IMR-90 (cell line): ENCODE measurements at regions not wholly inside any gene's neighbourhood (a gene's known extent, or its start where the extent isn't known, plus 50 kb on each side); places are given as distances from the start of the nearest gene placed in this dataset.

ENCODE experiments used
- ATAC-seq: fragments of 200-7000 bp; cut with Tn5 transposase; 2 replicates; pipeline ENCODE4 v1.9.1; 2020; ENCODE audit warnings: low read depth, mild to moderate bottlenecking, moderate library complexity
- BruUV-seq: library from RNA; stranded (reverse); fragments of 400-500 nt; replicated peaks from 2 replicates; lab custom pipeline; 2021; lab: Mats Ljungman, UMichigan
- CTCF ChIA-PET: fragments of 300-600 bp; formaldehyde crosslinking; extraction: SDS; loops from one replicate; lab custom pipeline; 2021; ENCODE audit warnings: antibody characterized with exemption; lab: Yijun Ruan, JAX
- POLR2A ChIA-PET: fragments of 300-600 bp; sonication (Branson Sonifier 250); formaldehyde crosslinking; loops from one replicate; lab custom pipeline; 2022; ENCODE audit warnings: antibody characterized with exemption; ENCODE audit not compliant: unreplicated experiment; lab: Charles Lee
- DNase-seq: peaks from one replicate; pipeline ENCODE4 v3.0.0; 2013
- H2AFZ ChIP-seq: replicated peaks from 2 replicates; pipeline ENCODE3; 2013; ENCODE audit warnings: low read length, mild to moderate bottlenecking; ENCODE audit not compliant: poor library complexity
- H2AK5ac ChIP-seq: 2 replicates; pipeline ENCODE4 v1.6.1; 2013; ENCODE audit warnings: low read depth, low read length, inconsistent platforms
- H2AK9ac ChIP-seq: replicated peaks from 2 replicates; pipeline ENCODE3; 2013; ENCODE audit warnings: mild to moderate bottlenecking, low read depth, low read length, moderate library complexity; ENCODE audit not compliant: poor library complexity
- H2BK120ac ChIP-seq: 2 replicates; pipeline ENCODE4 v1.6.1; 2013; ENCODE audit warnings: low read depth, low read length, inconsistent platforms
- H2BK15ac ChIP-seq: 3 replicates; pipeline ENCODE4 v1.6.1; 2013; ENCODE audit warnings: low read depth, low read length, inconsistent platforms
- H2BK20ac ChIP-seq: 2 replicates; pipeline ENCODE4 v1.6.1; 2013; ENCODE audit warnings: low read depth, mild to moderate bottlenecking, inconsistent platforms, low read length, moderate library complexity
- H2BK5ac ChIP-seq: 2 replicates; pipeline ENCODE4 v1.6.1; 2013; ENCODE audit warnings: mild to moderate bottlenecking, low read depth, low read length, inconsistent platforms; ENCODE audit not compliant: poor library complexity, severe bottlenecking
- H3K14ac ChIP-seq: replicated peaks from 2 replicates; pipeline ENCODE4 v1.6.1; 2013; ENCODE audit warnings: low read depth, low read length, inconsistent platforms
- H3K18ac ChIP-seq: 2 replicates; pipeline ENCODE4 v1.6.1; 2013; ENCODE audit warnings: low read depth, low read length, control low read depth
- H3K23ac ChIP-seq: 2 replicates; pipeline ENCODE4 v1.6.1; 2013; ENCODE audit warnings: low read depth, low read length, inconsistent platforms
- H3K27ac ChIP-seq: 2 replicates; pipeline ENCODE4 v1.5.1; 2013; ENCODE audit warnings: mild to moderate bottlenecking, control low read depth, low read length; ENCODE audit not compliant: insufficient read depth
- H3K27me3 ChIP-seq: 2 replicates; pipeline ENCODE4 v1.6.1; 2013; ENCODE audit warnings: low read length; ENCODE audit not compliant: control insufficient read depth, insufficient read depth
- H3K36me3 ChIP-seq: 2 replicates; pipeline ENCODE4 v1.6.1; 2013; ENCODE audit warnings: low read length, mixed read lengths; ENCODE audit not compliant: control insufficient read depth, insufficient read depth
- H3K4ac ChIP-seq: 2 replicates; pipeline ENCODE4 v1.6.1; 2013; ENCODE audit warnings: low read depth, low read length, inconsistent platforms
- H3K4me1 ChIP-seq: 2 replicates; pipeline ENCODE4 v1.6.1; 2013; ENCODE audit warnings: low read length, mixed read lengths; ENCODE audit not compliant: control insufficient read depth, insufficient read depth
- H3K4me2 ChIP-seq: 2 replicates; pipeline ENCODE4 v1.6.1; 2013; ENCODE audit warnings: low read depth, mild to moderate bottlenecking, control low read depth, low read length, moderate library complexity
- H3K4me3 ChIP-seq: 2 replicates; pipeline ENCODE4 v1.5.1; 2013; ENCODE audit warnings: low read depth, mild to moderate bottlenecking, control low read depth, low read length, moderate library complexity; ENCODE audit not compliant: insufficient read depth
- H3K56ac ChIP-seq: 2 replicates; pipeline ENCODE4 v1.6.1; 2013; ENCODE audit warnings: low read length, inconsistent platforms; ENCODE audit not compliant: insufficient read depth; ENCODE audit errors: extremely low read depth
- H3K79me1 ChIP-seq, 2 experiments: 2 replicates each; pipeline ENCODE4 v1.6.1; 2013; ENCODE audit warnings: low read length in 2 of 2, inconsistent platforms in 1 of 2, low read depth in 1 of 2
- H3K9ac ChIP-seq: 2 replicates; pipeline ENCODE4 v1.6.1; 2013; ENCODE audit warnings: low read depth, low read length, control low read depth
- H3K9me1 ChIP-seq: 2 replicates; pipeline ENCODE4 v1.6.1; 2013; ENCODE audit warnings: low read length, inconsistent platforms; ENCODE audit not compliant: insufficient read depth
- H3K9me3 ChIP-seq: 2 replicates; pipeline ENCODE4 v1.6.1; 2013; ENCODE audit warnings: low read length; ENCODE audit not compliant: control insufficient read depth, insufficient read depth
- H4K20me1 ChIP-seq: 2 replicates; pipeline ENCODE4 v1.6.1; 2013; ENCODE audit warnings: low read length, inconsistent platforms; ENCODE audit not compliant: insufficient read depth
- H4K5ac ChIP-seq: 2 replicates; pipeline ENCODE4 v1.6.1; 2013; ENCODE audit warnings: mild to moderate bottlenecking, low read depth, low read length, control low read depth
- H4K8ac ChIP-seq, 2 experiments: 2 replicates each; pipeline ENCODE4 v1.6.1; 2013; ENCODE audit warnings: low read depth in 2 of 2, low read length in 2 of 2, control low read depth in 1 of 2, inconsistent platforms in 1 of 2
- H4K91ac ChIP-seq: 2 replicates; pipeline ENCODE4 v1.6.1; 2013; ENCODE audit warnings: low read depth, low read length, inconsistent platforms; ENCODE audit not compliant: insufficient read depth
- CEBPB ChIP-seq: IDR thresholded peaks from 2 replicates; pipeline ENCODE4 v1.6.1; 2012; ENCODE audit warnings: low read depth, low read length, improper control_type of control experiment
- FOS ChIP-seq: fragments of 150-350 bp; IDR thresholded peaks from 2 replicates; pipeline ENCODE4 v1.6.1; 2016; ENCODE audit warnings: low read depth, low read length
- MXI1 ChIP-seq: IDR thresholded peaks from 2 replicates; pipeline ENCODE4 v1.6.1; 2012; ENCODE audit warnings: low read depth, mild to moderate bottlenecking, low read length, moderate library complexity, borderline replicate concordance
- POLR2A ChIP-seq: IDR thresholded peaks from 2 replicates; pipeline ENCODE4 v1.6.1; 2012; ENCODE audit warnings: mild to moderate bottlenecking, low read depth, low read length
- RFX5 ChIP-seq: IDR thresholded peaks from 2 replicates; pipeline ENCODE4 v1.8.0; 2012; ENCODE audit warnings: low read depth, mild to moderate bottlenecking, low read length, moderate library complexity
- SMC3 ChIP-seq: fragments of 150-350 bp; IDR thresholded peaks from 2 replicates; pipeline ENCODE4 v1.6.1; 2016; ENCODE audit warnings: low read depth, mild to moderate bottlenecking, antibody characterized with exemption, low read length, moderate library complexity
- WGBS, 2 experiments: methylation state at CpG; one replicate each; pipeline versions ENCODE4 v1.1.5 to v1.1.7; 2013; ENCODE audit warnings: missing lambda C conversion rate in 2 of 2; ENCODE audit not compliant: insufficient read length in 1 of 2; ENCODE audit errors: extremely low coverage in 2 of 2; 5-methylcytosine and 5-hydroxymethylcytosine counted together
- dilution Hi-C: fragments of 300-500 bp; cut with HindIII; formaldehyde crosslinking; loops from one replicate; pipeline ENCODE4 v1.14.3; 2018; ENCODE audit warnings: low sequenced_read_pairs; ENCODE audit not compliant: unreplicated experiment
- in situ Hi-C: fragments of 300-500 bp; cut with MboI; formaldehyde crosslinking; loops from 3 replicates; pipeline ENCODE4 v1.14.3; 2019; ENCODE audit warnings: low sequenced_read_pairs, inconsistent platforms, mixed read lengths
- intact Hi-C: fragments of 100-400 bp; cut with micrococcal nuclease; formaldehyde crosslinking; loops from 2 replicates; pipeline ENCODE4 v1.10.0; 2022
- TF ChIP-seq, protein P1 (sequence below): fragments of 150-350 bp; IDR thresholded peaks from 2 replicates; pipeline ENCODE4 v1.6.1; 2016; ENCODE audit warnings: low read depth, mild to moderate bottlenecking, low read length, moderate library complexity, borderline replicate concordance
- TF ChIP-seq, protein P2 (sequence below): fragments of 150-350 bp; IDR thresholded peaks from 2 replicates; pipeline ENCODE4 v1.6.1; 2017; ENCODE audit warnings: mild to moderate bottlenecking, antibody characterized with exemption, low read length, low read depth

GRCh38 chr5:91538179-91538578 is 155.1 kb upstream of the ARRDC3 start:
- H3K36me3 ChIP-seq, result no peaks in the 10 kb centered on the region
- no peak overlapping the region for H2BK5ac ChIP-seq
- no peak overlapping the region for H3K23ac ChIP-seq
- no CpG with 5 or more reads among the region's 4 CpGs for WGBS, 2 experiments
- H4K8ac ChIP-seq, result no peak overlapping the region
- no peak overlapping the region for H4K5ac ChIP-seq
- no peaks in the 10 kb centered on the region for H3K9me3 ChIP-seq
- H3K27me3 ChIP-seq, result no peaks in the 10 kb centered on the region
- CTCF ChIA-PET, result interaction anchor here (0.6 kb wide), 1 partner anchor 10 kb away, joined by 6 read pairs; no protein-coding TSS in a partner anchor
- no peak overlapping the region for H3K27ac ChIP-seq
- no peak overlapping the region for H2BK20ac ChIP-seq
- intact Hi-C loops, result no loop called here
- H3K4me1 ChIP-seq, result no peaks in the 10 kb centered on the region
- dilution Hi-C loops, result no loop called here
- no peak overlapping the region for H3K9ac ChIP-seq
- no peak overlapping the region for H2AK9ac ChIP-seq
- H2BK120ac ChIP-seq, result no peak overlapping the region
- H3K9me1 ChIP-seq, result no peaks in the 10 kb centered on the region
- H2AFZ ChIP-seq, result no peak overlapping the region
- no peak for TF ChIP-seq CEBPB
- no peak for TF ChIP-seq MXI1
- TF ChIP-seq, protein P1, sequence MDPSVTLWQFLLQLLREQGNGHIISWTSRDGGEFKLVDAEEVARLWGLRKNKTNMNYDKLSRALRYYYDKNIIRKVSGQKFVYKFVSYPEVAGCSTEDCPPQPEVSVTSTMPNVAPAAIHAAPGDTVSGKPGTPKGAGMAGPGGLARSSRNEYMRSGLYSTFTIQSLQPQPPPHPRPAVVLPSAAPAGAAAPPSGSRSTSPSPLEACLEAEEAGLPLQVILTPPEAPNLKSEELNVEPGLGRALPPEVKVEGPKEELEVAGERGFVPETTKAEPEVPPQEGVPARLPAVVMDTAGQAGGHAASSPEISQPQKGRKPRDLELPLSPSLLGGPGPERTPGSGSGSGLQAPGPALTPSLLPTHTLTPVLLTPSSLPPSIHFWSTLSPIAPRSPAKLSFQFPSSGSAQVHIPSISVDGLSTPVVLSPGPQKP, result no peak
- TF ChIP-seq SMC3, result no peak
- TF ChIP-seq POLR2A, result no peak
- TF ChIP-seq, protein P2, sequence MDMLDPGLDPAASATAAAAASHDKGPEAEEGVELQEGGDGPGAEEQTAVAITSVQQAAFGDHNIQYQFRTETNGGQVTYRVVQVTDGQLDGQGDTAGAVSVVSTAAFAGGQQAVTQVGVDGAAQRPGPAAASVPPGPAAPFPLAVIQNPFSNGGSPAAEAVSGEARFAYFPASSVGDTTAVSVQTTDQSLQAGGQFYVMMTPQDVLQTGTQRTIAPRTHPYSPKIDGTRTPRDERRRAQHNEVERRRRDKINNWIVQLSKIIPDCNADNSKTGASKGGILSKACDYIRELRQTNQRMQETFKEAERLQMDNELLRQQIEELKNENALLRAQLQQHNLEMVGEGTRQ, result no peak
- no peak for TF ChIP-seq RFX5
- no peak for TF ChIP-seq FOS
- H4K20me1 ChIP-seq, result no peaks in the 10 kb centered on the region
- no peaks in the 10 kb centered on the region for H3K79me1 ChIP-seq
- BruUV-seq, result no TSS peak
- POLR2A ChIA-PET, result no interaction called here
- H4K91ac ChIP-seq, result no peak overlapping the region
- H3K18ac ChIP-seq, result no peak overlapping the region
- no peak overlapping the region for H3K14ac ChIP-seq
- in situ Hi-C loops, result no loop called here
- H3K4me3 ChIP-seq, result no peak overlapping the region
- no peak overlapping the region for H2AK5ac ChIP-seq
- no peak overlapping the region for H3K4ac ChIP-seq
- no peak overlapping the region for H2BK15ac ChIP-seq
- no peak overlapping the region for H3K4me2 ChIP-seq
- DNase-seq, result no peak
- no peak for ATAC-seq
- no peak overlapping the region for H3K56ac ChIP-seq
